H1 (cell line): ENCODE measurements at regions not wholly inside any gene's neighbourhood (a gene's known extent, or its start where the extent isn't known, plus 50 kb on each side); places are given as distances from the start of the nearest gene placed in this dataset.

Source experiments
- CEBPB ChIP-seq: IDR thresholded peaks from 2 replicates; pipeline ENCODE4 v1.6.1; 2012; ENCODE audit warnings: low read depth, low read length
- EP300 ChIP-seq, 2 experiments: IDR thresholded peaks; 1 replicate in 1 of 2; 2 replicates in 1 of 2; pipeline ENCODE4 v1.6.1; 2011 to 2012; ENCODE audit warnings: low read depth in 2 of 2, low read length in 2 of 2, mild to moderate bottlenecking in 2 of 2, borderline replicate concordance in 1 of 2, inconsistent platforms in 1 of 2, moderate library complexity in 1 of 2
- POLR2AphosphoS5 ChIP-seq: IDR thresholded peaks from 2 replicates; pipeline ENCODE4 v1.6.1; 2011; ENCODE audit warnings: low read depth, low read length
- TF ChIP-seq, protein P1 (sequence below): IDR thresholded peaks from 2 replicates; pipeline ENCODE4 v1.6.1; 2012; ENCODE audit warnings: inconsistent platforms
- TF ChIP-seq, protein P2 (sequence below), 3 experiments: IDR thresholded peaks; 1 replicate in 2 of 3; 2 replicates in 1 of 3; pipeline versions ENCODE4 v1.5.1 to v1.6.1; 2011; ENCODE audit warnings: low read length in 3 of 3, mild to moderate bottlenecking in 3 of 3, inconsistent platforms in 2 of 3, low read depth in 1 of 3, moderate library complexity in 1 of 3; ENCODE audit not compliant: insufficient read depth in 1 of 3; ENCODE audit errors: control extremely low read depth in 1 of 3

DNA sequence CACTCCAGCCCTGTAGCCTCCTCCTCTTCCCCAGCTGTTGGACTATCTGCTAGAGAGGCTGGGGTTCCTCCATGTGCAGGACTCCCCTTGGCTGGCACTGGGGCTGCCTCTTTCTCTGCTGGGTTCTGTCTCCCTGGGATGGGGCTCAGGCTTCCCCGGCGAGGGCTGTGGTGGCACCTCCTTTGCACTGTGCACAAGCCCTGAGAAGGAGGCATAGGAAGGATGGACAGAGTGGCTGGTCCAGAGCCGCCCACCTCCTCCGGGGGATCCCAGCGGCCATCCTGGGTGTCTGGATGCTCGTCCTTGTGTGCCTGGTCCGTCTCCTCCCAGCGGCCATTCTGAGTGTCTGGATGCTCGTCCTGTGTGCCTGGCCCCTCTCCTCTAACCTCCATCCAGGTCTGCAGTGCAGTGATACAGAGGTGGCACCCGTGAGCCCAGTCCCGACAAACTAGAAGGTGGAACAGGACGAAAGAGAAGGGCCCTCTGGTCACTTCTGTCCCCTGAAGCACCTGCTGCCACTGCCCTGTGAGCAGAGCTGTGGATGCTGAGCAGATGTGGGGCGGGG is 633.7 kb downstream of the BRD1 start:
- TF ChIP-seq CEBPB, result no peak
- no peak for TF ChIP-seq EP300 (IDR thresholded peaks at IDR 0.05; ENCODE audit: borderline replicate concordance in 1 of 2, low read depth in 2 of 2, low read length in 2 of 2)
- TF ChIP-seq, protein P1, sequence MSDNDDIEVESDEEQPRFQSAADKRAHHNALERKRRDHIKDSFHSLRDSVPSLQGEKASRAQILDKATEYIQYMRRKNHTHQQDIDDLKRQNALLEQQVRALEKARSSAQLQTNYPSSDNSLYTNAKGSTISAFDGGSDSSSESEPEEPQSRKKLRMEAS, result no peak
- TF ChIP-seq, protein P2, sequence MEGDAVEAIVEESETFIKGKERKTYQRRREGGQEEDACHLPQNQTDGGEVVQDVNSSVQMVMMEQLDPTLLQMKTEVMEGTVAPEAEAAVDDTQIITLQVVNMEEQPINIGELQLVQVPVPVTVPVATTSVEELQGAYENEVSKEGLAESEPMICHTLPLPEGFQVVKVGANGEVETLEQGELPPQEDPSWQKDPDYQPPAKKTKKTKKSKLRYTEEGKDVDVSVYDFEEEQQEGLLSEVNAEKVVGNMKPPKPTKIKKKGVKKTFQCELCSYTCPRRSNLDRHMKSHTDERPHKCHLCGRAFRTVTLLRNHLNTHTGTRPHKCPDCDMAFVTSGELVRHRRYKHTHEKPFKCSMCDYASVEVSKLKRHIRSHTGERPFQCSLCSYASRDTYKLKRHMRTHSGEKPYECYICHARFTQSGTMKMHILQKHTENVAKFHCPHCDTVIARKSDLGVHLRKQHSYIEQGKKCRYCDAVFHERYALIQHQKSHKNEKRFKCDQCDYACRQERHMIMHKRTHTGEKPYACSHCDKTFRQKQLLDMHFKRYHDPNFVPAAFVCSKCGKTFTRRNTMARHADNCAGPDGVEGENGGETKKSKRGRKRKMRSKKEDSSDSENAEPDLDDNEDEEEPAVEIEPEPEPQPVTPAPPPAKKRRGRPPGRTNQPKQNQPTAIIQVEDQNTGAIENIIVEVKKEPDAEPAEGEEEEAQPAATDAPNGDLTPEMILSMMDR (IDR thresholded peaks at IDR 0.05; ENCODE audit: control extremely low read depth in 1 of 3, insufficient read depth in 1 of 3, low read depth in 1 of 3, low read length in 3 of 3), result no peak
- no peak for TF ChIP-seq POLR2AphosphoS5
